ENCODE measurements at regions not wholly inside any gene's neighbourhood (a gene's known extent, or its start where the extent isn't known, plus 50 kb on each side); places are given as distances from the start of the nearest gene placed in this dataset.

DNA sequence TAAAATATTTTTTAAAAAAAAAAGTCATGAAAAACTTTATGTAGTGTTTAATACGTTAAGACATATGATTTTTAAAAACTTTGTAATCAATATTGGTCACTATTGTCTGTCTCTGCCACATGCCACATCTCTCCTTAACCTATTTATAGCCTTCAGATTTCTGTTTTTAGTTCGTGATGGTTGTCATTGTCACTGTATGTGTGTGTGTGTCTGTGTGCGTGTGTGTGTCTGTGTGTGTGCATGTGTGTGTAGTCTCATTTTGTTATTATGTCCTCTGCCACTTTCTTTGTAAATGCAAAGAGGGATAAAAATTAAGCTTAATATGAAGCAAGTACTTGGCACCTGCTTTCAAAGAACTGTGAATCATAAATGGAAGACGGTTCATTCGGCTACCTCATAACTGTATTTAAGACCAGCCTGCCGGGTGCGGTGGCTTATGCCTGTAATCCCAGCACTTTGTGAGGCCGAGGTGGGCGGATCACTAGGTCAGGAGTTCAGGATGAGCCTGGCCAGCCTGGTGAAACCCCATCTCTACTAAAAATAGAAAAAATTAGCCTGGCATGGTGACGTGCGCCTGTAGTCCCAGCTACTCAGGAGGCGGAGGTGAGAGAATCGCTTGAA, 354.0 kb downstream of the ARL4A start:
- 89% methylated on average over 13 of the region's 13 CpGs for WGBS
- no peak for TF ChIP-seq NR2F2 (IDR thresholded peaks at IDR 0.05)
- TF ChIP-seq, protein P1, sequence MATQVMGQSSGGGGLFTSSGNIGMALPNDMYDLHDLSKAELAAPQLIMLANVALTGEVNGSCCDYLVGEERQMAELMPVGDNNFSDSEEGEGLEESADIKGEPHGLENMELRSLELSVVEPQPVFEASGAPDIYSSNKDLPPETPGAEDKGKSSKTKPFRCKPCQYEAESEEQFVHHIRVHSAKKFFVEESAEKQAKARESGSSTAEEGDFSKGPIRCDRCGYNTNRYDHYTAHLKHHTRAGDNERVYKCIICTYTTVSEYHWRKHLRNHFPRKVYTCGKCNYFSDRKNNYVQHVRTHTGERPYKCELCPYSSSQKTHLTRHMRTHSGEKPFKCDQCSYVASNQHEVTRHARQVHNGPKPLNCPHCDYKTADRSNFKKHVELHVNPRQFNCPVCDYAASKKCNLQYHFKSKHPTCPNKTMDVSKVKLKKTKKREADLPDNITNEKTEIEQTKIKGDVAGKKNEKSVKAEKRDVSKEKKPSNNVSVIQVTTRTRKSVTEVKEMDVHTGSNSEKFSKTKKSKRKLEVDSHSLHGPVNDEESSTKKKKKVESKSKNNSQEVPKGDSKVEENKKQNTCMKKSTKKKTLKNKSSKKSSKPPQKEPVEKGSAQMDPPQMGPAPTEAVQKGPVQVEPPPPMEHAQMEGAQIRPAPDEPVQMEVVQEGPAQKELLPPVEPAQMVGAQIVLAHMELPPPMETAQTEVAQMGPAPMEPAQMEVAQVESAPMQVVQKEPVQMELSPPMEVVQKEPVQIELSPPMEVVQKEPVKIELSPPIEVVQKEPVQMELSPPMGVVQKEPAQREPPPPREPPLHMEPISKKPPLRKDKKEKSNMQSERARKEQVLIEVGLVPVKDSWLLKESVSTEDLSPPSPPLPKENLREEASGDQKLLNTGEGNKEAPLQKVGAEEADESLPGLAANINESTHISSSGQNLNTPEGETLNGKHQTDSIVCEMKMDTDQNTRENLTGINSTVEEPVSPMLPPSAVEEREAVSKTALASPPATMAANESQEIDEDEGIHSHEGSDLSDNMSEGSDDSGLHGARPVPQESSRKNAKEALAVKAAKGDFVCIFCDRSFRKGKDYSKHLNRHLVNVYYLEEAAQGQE (IDR thresholded peaks at IDR 0.05), result no peak
- TF ChIP-seq, protein P2, sequence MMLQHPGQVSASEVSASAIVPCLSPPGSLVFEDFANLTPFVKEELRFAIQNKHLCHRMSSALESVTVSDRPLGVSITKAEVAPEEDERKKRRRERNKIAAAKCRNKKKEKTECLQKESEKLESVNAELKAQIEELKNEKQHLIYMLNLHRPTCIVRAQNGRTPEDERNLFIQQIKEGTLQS (IDR thresholded peaks at IDR 0.05), result no peak
- no peak for TF ChIP-seq RXRA (IDR thresholded peaks at IDR 0.05)
- TF ChIP-seq RAD21 (IDR thresholded peaks at IDR 0.05), result no peak
- no peak for TF ChIP-seq JUND (IDR thresholded peaks at IDR 0.05)
- TF ChIP-seq EGR1 (IDR thresholded peaks at IDR 0.05; ENCODE audit: low read depth in 2 of 2), result no peak

DNA sequence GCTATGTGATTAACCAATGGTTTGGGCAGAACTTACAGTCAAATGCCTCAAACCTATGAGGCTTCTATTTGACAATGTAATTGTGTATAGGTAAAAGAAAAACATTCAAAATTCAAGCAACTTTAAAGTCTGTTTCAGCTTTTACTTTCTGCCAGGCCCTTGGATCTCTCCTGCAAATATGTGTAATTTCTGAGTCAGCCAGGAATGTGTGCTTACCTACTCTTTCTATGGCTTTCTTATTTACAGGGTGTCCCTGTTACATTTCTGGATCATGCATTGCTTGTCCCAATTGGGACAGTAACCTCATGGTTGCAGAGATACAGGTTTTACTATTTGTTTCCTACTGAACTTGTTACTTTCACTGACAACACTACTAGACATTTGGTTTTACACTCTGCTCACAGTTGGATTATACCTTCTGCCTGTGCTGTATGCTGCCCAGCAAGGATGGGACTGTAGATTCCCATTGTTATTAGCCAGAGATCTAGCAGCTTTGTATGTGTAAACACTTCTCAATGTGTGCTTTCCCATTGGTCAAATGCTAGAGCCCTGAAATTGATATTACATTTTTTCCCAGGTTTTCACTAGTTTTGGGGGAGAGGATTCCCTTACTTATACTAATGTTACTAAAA, 355.3 kb downstream of the ARL4A start:
- Histone ChIP-seq H3K9ac (ENCODE audit: low read depth in 1 of 2, low read length in 2 of 2) (no peak overlapping the region), H3K27ac (ENCODE audit: low read depth in 1 of 2, low read length in 2 of 2) (no peak overlapping the region), H3K36me3 (ENCODE audit: control insufficient read depth in 4 of 4, insufficient read depth in 3 of 4, low read depth in 1 of 4, low read length in 3 of 4) (no peaks in the 10 kb centered on the region), H3K4me3 (ENCODE audit: low read depth in 1 of 3, low read length in 3 of 3) (no peak overlapping the region), H3K9me3 (ENCODE audit: control insufficient read depth in 4 of 4, low read length in 3 of 4) (no peaks in the 10 kb centered on the region), H3K4me1 (ENCODE audit: control insufficient read depth in 4 of 4, insufficient read depth in 4 of 4, low read length in 3 of 4) (no peaks in the 10 kb centered on the region), H3K27me3 (ENCODE audit: control insufficient read depth in 4 of 4, insufficient read depth in 4 of 4, low read length in 3 of 4) (no peaks in the 10 kb centered on the region)
- TF ChIP-seq YY1 (IDR thresholded peaks at IDR 0.05) (no peak), RAD21 (IDR thresholded peaks at IDR 0.05) (no peak), SP1 (IDR thresholded peaks at IDR 0.05) (no peak), TAF1 (conservative IDR thresholded peaks at IDR 0.05) (no peak), FOXA2 (IDR thresholded peaks at IDR 0.05) (no peak), FOXA1 (IDR thresholded peaks at IDR 0.05) (no peak), JUND (IDR thresholded peaks at IDR 0.05) (no peak), GABPA (IDR thresholded peaks at IDR 0.05 in 1 of 2, conservative IDR thresholded peaks at IDR 0.05 in 1 of 2) (no peak), HNF4A (conservative IDR thresholded peaks at IDR 0.05) (no peak), NR2F2 (IDR thresholded peaks at IDR 0.05) (no peak)
- TF ChIP-seq, protein P3, sequence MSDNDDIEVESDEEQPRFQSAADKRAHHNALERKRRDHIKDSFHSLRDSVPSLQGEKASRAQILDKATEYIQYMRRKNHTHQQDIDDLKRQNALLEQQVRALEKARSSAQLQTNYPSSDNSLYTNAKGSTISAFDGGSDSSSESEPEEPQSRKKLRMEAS (IDR thresholded peaks at IDR 0.05), result no peak
- TF ChIP-seq, protein P4, sequence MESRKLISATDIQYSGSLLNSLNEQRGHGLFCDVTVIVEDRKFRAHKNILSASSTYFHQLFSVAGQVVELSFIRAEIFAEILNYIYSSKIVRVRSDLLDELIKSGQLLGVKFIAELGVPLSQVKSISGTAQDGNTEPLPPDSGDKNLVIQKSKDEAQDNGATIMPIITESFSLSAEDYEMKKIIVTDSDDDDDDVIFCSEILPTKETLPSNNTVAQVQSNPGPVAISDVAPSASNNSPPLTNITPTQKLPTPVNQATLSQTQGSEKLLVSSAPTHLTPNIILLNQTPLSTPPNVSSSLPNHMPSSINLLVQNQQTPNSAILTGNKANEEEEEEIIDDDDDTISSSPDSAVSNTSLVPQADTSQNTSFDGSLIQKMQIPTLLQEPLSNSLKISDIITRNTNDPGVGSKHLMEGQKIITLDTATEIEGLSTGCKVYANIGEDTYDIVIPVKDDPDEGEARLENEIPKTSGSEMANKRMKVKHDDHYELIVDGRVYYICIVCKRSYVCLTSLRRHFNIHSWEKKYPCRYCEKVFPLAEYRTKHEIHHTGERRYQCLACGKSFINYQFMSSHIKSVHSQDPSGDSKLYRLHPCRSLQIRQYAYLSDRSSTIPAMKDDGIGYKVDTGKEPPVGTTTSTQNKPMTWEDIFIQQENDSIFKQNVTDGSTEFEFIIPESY (IDR thresholded peaks at IDR 0.05), result no peak
- TF ChIP-seq, protein P2 (IDR thresholded peaks at IDR 0.05), result no peak
- TF ChIP-seq, protein P5, sequence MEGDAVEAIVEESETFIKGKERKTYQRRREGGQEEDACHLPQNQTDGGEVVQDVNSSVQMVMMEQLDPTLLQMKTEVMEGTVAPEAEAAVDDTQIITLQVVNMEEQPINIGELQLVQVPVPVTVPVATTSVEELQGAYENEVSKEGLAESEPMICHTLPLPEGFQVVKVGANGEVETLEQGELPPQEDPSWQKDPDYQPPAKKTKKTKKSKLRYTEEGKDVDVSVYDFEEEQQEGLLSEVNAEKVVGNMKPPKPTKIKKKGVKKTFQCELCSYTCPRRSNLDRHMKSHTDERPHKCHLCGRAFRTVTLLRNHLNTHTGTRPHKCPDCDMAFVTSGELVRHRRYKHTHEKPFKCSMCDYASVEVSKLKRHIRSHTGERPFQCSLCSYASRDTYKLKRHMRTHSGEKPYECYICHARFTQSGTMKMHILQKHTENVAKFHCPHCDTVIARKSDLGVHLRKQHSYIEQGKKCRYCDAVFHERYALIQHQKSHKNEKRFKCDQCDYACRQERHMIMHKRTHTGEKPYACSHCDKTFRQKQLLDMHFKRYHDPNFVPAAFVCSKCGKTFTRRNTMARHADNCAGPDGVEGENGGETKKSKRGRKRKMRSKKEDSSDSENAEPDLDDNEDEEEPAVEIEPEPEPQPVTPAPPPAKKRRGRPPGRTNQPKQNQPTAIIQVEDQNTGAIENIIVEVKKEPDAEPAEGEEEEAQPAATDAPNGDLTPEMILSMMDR (IDR thresholded peaks at IDR 0.05; ENCODE audit: low read depth, low read length, missing input control), result no peak
- DNase-seq (ENCODE audit: low spot score), result no peak

More for the DNA sequence above, 354.0 kb downstream of the ARL4A start:
- Histone ChIP-seq H3K4me3 (ENCODE audit: low read depth in 1 of 3, low read length in 3 of 3) (no peak overlapping the region), H3K4me1 (ENCODE audit: control insufficient read depth in 4 of 4, insufficient read depth in 4 of 4, low read length in 3 of 4) (no peaks in the 10 kb centered on the region), H3K27ac (ENCODE audit: low read depth in 1 of 2, low read length in 2 of 2) (no peak overlapping the region), H3K27me3 (ENCODE audit: control insufficient read depth in 4 of 4, insufficient read depth in 4 of 4, low read length in 3 of 4) (no peaks in the 10 kb centered on the region), H3K36me3 (ENCODE audit: control insufficient read depth in 4 of 4, insufficient read depth in 3 of 4, low read depth in 1 of 4, low read length in 3 of 4) (no peaks in the 10 kb centered on the region), H3K9ac (ENCODE audit: low read depth in 1 of 2, low read length in 2 of 2) (no peak overlapping the region), H3K9me3 (ENCODE audit: control insufficient read depth in 4 of 4, low read length in 3 of 4) (no peaks in the 10 kb centered on the region)
- DNase-seq (ENCODE audit: low spot score), result no peak

All from liver (tissue), 8 donors.